Psoas muscle (tissue), 7 donors: ENCODE measurements at regions not wholly inside any gene's neighbourhood (a gene's known extent, or its start where the extent isn't known, plus 50 kb on each side); places are given as distances from the start of the nearest gene placed in this dataset.

Source experiments
- ATAC-seq, 4 donors: fragments of 200-7000 bp; cut with Tn5 transposase; one replicate each; pipeline ENCODE4 v1.9.1; 2020; ENCODE audit warnings: moderate library complexity in 3 of 4, mild to moderate bottlenecking in 2 of 4
- DNase-seq, 2 donors: peaks; one replicate each; pipeline ENCODE4 v3.0.0-alpha.2; 2020
- H3K27ac ChIP-seq: fragments of 200-600 bp; one replicate; pipeline ENCODE4 v1.8.0; 2022
- H3K27me3 ChIP-seq, 3 donors: fragments of 200-600 bp in 1 of 3; one replicate each; pipeline versions ENCODE4 v1.6.1 to v1.8.0; 2013 to 2022; ENCODE audit warnings: low read length in 2 of 3, mild to moderate bottlenecking in 2 of 3, moderate library complexity in 1 of 3; ENCODE audit not compliant: insufficient read depth in 3 of 3
- H3K36me3 ChIP-seq, 2 donors: fragments of 200-600 bp in 1 of 2; one replicate each; pipeline versions ENCODE4 v1.6.1 to v1.8.0; 2013 to 2022; ENCODE audit warnings: low read depth in 1 of 2, mild to moderate bottlenecking in 1 of 2, moderate library complexity in 1 of 2; ENCODE audit not compliant: insufficient read depth in 1 of 2
- H3K4me1 ChIP-seq: fragments of 200-600 bp; one replicate; pipeline ENCODE4 v1.8.0; 2022
- H3K4me3 ChIP-seq: fragments of 200-600 bp; one replicate; pipeline ENCODE4 v1.8.0; 2022; ENCODE audit warnings: mild to moderate bottlenecking
- H3K9me3 ChIP-seq: fragments of 200-600 bp; one replicate; pipeline ENCODE4 v1.8.0; 2022
- CTCF ChIP-seq: fragments of 200-600 bp; IDR thresholded peaks from one replicate; pipeline ENCODE4 v1.8.0; 2022; ENCODE audit warnings: antibody characterized with exemption
- WGBS, 3 donors: extraction: QIAGEN DNeasy Blood & Tissue Kit; methylation state at CpG; one replicate each; pipeline versions ENCODE4 v1.1.6 to v1.1.7; 2013; 5-methylcytosine and 5-hydroxymethylcytosine counted together
- intact Hi-C, 2 donors: fragments of 100-400 bp; cut with DNase I; formaldehyde crosslinking; loops; one replicate each; pipeline versions ENCODE4 v1.11.0 to v1.14.2; 2022
- donor health status: healthy with polysubstance abuse.
- donor health status: DM: no; HTN: no; CAD: no; lungs with moderate emphysema.
- donor health status: Bipolar disorder and iron deficiency.
- donor health status: healthy.
- donor health status: DM: yes; HTN: yes; CAD: no.
- donor health status: DM: no; HTN: no; CAD: no.
- donor health status: DM: yes; HTN: yes; CAD: no.

- DNase-seq (no peak), ATAC-seq (no peak)
- intact Hi-C loops: no loop called here
- Histone ChIP-seq H3K27me3 (peaks cover 0 to 3% (median 0%) of the 10 kb centered on the region in 3 donors), H3K4me1 (no peaks in the 10 kb centered on the region), H3K9me3 (no peaks in the 10 kb centered on the region), H3K36me3 (no peaks in the 10 kb centered on the region), H3K27ac (no peak overlapping the region), H3K4me3 (no peak overlapping the region)
- no peak for TF ChIP-seq CTCF
- 74 to 78% (median 77%) methylated on average over 5 of the region's 5 CpGs for whole genome bisulfite sequencing, 3 donors
Observed at GRCh38 chr5:147156012-147156411, 78.8 kb upstream of the STK32A start.

DNA sequence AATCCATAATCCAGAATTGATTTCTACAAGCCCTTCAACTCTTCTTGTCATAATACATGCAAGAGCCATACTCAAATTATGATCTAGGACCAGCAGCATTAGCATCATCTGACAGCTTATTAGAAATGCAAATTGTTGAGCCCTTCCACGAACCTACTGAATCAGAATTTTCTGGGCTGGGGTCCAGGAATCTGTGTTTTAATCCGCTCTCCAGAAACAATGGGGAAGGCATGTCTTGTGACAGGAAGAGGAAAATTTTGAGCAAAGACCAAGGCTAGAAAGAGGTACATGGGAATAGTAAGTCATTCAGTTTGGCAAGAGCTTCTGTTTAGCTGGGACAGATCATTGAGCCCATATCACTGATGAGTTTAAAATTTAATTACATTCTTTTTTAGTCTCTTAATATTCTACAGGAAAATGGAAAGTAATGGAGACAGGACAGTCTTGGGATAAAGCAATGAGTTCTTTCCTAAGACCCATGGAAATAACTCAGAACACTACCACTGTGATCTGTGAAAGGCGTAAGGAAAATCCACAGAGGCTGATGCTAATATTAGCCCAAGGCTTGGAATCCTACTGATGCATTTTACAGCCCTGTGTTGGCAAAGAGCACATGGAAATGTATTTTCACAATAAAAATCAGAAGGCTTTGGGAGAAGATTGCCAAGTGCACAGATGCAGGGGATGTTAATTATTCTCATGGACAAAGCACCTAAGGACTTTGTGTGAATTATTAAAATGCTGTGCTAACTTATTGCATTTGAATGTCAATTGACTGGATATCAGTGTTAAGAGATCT is 73.7 kb upstream of the STK32A start:
- Histone ChIP-seq H3K4me1 (no peaks in the 10 kb centered on the region), H3K36me3 (no peaks in the 10 kb centered on the region), H3K4me3 (no peak overlapping the region), H3K27me3 (peaks cover 0 to 3% (median 0%) of the 10 kb centered on the region in 3 donors), H3K9me3 (no peaks in the 10 kb centered on the region), H3K27ac (no peak overlapping the region)
- ATAC-seq: no peak
- DNase-seq: no peak
- intact Hi-C loops: no loop called here
- WGBS, 3 donors: 23 to 24% (median 24%) methylated on average over 3 of the region's 3 CpGs
- TF ChIP-seq CTCF: no peak

- Histone ChIP-seq H3K36me3 (no peaks in the 10 kb centered on the region), H3K27ac (no peak overlapping the region), H3K9me3 (no peaks in the 10 kb centered on the region), H3K4me1 (no peaks in the 10 kb centered on the region), H3K4me3 (no peak overlapping the region), H3K27me3 (peaks cover 0 to 3% (median 0%) of the 10 kb centered on the region in 3 donors)
- no peak for TF ChIP-seq CTCF
- no peak for DNase-seq
- no peak for ATAC-seq
- intact Hi-C loops: no loop called here
- WGBS, 3 donors: 80 to 84% (median 83%) methylated on average over 7 of the region's 7 CpGs
Observed at GRCh38 chr5:147162740-147163139, 72.1 kb upstream of the STK32A start.

GRCh38 chr5:147167529-147167928 is 67.3 kb upstream of the STK32A start:
- WGBS, 3 donors: 74 to 80% (median 79%) methylated on average over 3 of the region's 3 CpGs
- H3K9me3 ChIP-seq: no peaks in the 10 kb centered on the region
- H3K4me1 ChIP-seq: no peaks in the 10 kb centered on the region
- no peak overlapping the region for H3K27ac ChIP-seq
- no peaks in the 10 kb centered on the region for H3K27me3 ChIP-seq
- no peaks in the 10 kb centered on the region for H3K36me3 ChIP-seq
- H3K4me3 ChIP-seq: no peak overlapping the region
- no peak for DNase-seq
- TF ChIP-seq CTCF: no peak
- intact Hi-C loops: no loop called here
- ATAC-seq: no peak
